ENCODE measurements at regions not wholly inside any gene's neighbourhood (a gene's known extent, or its start where the extent isn't known, plus 50 kb on each side); places are given as distances from the start of the nearest gene placed in this dataset.
"Not testable (repeated sequence)": the region's sequence is repeated elsewhere in the genome, so short reads cannot be mapped to it uniquely, and the experiment has no call there.

DNA sequence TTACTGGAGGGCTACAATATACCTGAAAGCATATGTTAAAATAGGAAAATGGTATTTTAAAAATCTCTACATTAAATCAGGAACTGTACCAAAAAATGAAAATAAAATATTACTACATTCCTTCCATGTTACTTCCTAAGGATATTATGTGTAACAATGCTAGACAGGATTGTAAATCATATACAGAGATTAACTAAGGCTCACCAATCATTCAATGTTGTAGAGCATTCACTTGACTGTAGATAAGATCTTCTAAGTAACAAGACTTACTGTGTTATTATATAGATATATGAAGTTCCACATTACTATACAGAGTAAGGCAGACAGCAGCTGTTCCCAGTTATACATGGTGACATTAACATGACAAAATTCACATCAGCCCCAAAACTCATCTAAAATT, 1919.1 kb upstream of the CDH9 start:
- Mint-ChIP-seq H3K27ac (ENCODE audit: unreplicated experiment) (no peak overlapping the region), H3K4me1 (ENCODE audit: low read depth) (peaks cover 25% of the 10 kb centered on the region), H3K27me3 (ENCODE audit: low read depth) (no peaks in the 10 kb centered on the region), H3K4me3 (ENCODE audit: unreplicated experiment) (no peak overlapping the region), H3K36me3 (ENCODE audit: low read depth) (no peaks in the 10 kb centered on the region), H3K9me3 (ENCODE audit: low read depth) (peaks cover 3% of the 10 kb centered on the region)
- no peak for DNase-seq (ENCODE audit: low spot score)
- TF ChIP-seq, protein P1, sequence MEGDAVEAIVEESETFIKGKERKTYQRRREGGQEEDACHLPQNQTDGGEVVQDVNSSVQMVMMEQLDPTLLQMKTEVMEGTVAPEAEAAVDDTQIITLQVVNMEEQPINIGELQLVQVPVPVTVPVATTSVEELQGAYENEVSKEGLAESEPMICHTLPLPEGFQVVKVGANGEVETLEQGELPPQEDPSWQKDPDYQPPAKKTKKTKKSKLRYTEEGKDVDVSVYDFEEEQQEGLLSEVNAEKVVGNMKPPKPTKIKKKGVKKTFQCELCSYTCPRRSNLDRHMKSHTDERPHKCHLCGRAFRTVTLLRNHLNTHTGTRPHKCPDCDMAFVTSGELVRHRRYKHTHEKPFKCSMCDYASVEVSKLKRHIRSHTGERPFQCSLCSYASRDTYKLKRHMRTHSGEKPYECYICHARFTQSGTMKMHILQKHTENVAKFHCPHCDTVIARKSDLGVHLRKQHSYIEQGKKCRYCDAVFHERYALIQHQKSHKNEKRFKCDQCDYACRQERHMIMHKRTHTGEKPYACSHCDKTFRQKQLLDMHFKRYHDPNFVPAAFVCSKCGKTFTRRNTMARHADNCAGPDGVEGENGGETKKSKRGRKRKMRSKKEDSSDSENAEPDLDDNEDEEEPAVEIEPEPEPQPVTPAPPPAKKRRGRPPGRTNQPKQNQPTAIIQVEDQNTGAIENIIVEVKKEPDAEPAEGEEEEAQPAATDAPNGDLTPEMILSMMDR (IDR thresholded peaks at IDR 0.05), result no peak

- H3K27me3 Mint-ChIP-seq (ENCODE audit: low read depth), result no peaks in the 10 kb centered on the region
- peaks cover 2% of the 10 kb centered on the region for H3K9me3 Mint-ChIP-seq (ENCODE audit: low read depth)
- no peaks in the 10 kb centered on the region for H3K4me1 Mint-ChIP-seq (ENCODE audit: low read depth)
- TF ChIP-seq, protein P1 (IDR thresholded peaks at IDR 0.05), result no peak
- no peaks in the 10 kb centered on the region for H3K36me3 Mint-ChIP-seq (ENCODE audit: low read depth)
- DNase-seq (ENCODE audit: low spot score), result no peak
- H3K27ac Mint-ChIP-seq (ENCODE audit: unreplicated experiment), result no peak overlapping the region
- H3K4me3 Mint-ChIP-seq (ENCODE audit: unreplicated experiment), result no peak overlapping the region
Observed at GRCh38 chr5:28954074-28954473, 1915.7 kb upstream of the CDH9 start.

DNA sequence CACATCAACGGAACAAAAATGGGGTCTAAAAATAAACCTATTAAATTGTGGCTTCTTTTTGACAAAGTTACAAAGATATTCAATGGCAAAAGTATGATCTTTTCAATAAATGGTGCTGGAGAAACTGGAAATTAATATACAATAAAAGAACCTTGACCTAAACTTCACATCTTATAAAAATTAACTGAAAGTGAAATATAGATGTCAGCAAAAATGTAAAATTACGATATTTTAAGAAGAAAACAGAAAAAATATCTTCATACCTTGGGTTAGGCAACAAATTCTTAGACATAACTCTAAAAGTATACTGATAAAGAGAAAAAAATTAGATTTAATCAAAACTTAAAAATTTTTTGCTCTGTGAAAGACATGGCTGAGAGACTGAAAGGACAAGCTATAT, 1909.5 kb upstream of the CDH9 start:
- DNase-seq (ENCODE audit: low spot score), result no peak
- H3K27me3 Mint-ChIP-seq (ENCODE audit: low read depth), result peaks cover 2% of the 10 kb centered on the region
- H3K4me1 Mint-ChIP-seq (ENCODE audit: low read depth), result no peaks in the 10 kb centered on the region
- no peaks in the 10 kb centered on the region for H3K9me3 Mint-ChIP-seq (ENCODE audit: low read depth)
- H3K27ac Mint-ChIP-seq (ENCODE audit: unreplicated experiment), result no peak overlapping the region
- TF ChIP-seq, protein P1 (IDR thresholded peaks at IDR 0.05), result no peak
- no peaks in the 10 kb centered on the region for H3K36me3 Mint-ChIP-seq (ENCODE audit: low read depth)
- H3K4me3 Mint-ChIP-seq (ENCODE audit: unreplicated experiment), result no peak overlapping the region

DNA sequence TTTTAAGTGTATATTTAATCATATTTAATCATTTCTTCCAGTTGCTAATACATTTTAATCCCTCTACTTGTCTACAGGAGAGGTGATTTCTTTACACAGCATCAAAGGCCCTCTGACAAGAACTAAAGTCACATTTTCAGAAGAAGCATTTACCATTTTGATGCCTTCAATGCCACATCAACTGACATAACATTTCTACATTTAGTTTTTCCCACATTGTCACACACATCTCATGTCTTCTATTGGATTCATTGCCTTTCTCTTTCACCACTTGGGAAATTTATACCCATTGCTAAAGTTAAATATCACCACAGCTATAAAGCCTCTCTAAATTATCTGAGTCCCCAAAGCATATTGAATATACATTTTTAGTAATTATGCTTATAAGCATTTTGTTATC, 1907.5 kb upstream of the CDH9 start:
- Mint-ChIP-seq H3K4me3 (ENCODE audit: unreplicated experiment) (no peak overlapping the region), H3K4me1 (ENCODE audit: low read depth) (no peaks in the 10 kb centered on the region), H3K27me3 (ENCODE audit: low read depth) (peaks cover 2% of the 10 kb centered on the region), H3K36me3 (ENCODE audit: low read depth) (no peaks in the 10 kb centered on the region), H3K9me3 (ENCODE audit: low read depth) (no peaks in the 10 kb centered on the region), H3K27ac (ENCODE audit: unreplicated experiment) (no peak overlapping the region)
- DNase-seq (ENCODE audit: low spot score), result no peak
- TF ChIP-seq, protein P1 (IDR thresholded peaks at IDR 0.05), result no peak

DNA sequence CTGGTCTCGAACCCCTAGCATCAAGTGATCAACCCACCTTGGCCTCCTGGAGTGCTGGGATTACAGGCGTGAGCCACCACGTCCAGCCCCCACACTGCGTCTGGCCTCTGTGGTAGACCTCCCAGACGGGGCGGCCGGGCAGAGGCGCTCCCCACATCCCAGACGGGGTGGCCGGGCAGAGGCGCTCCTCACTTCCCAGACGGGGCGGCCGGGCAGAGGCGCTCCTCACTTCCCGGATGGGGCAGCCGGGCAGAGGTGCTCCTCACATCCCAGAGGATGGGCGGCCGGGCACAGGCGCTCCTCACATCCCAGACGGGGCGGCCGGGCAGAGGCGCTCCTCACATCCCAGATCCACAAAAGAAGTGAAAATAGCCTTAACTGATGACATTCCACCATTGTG, 1891.0 kb upstream of the CDH9 start:
- not testable (repeated sequence) for H3K4me3 Mint-ChIP-seq (ENCODE audit: unreplicated experiment); H3K27me3 Mint-ChIP-seq (ENCODE audit: low read depth); H3K4me1 Mint-ChIP-seq (ENCODE audit: low read depth); H3K27ac Mint-ChIP-seq (ENCODE audit: unreplicated experiment); H3K9me3 Mint-ChIP-seq (ENCODE audit: low read depth); H3K36me3 Mint-ChIP-seq (ENCODE audit: low read depth)
- peak; percentile 71 for DNase-seq (ENCODE audit: low spot score)

- H3K36me3 Mint-ChIP-seq (ENCODE audit: low read depth); H3K27me3 Mint-ChIP-seq (ENCODE audit: low read depth); H3K9me3 Mint-ChIP-seq (ENCODE audit: low read depth); H3K27ac Mint-ChIP-seq (ENCODE audit: unreplicated experiment); H3K4me1 Mint-ChIP-seq (ENCODE audit: low read depth); H3K4me3 Mint-ChIP-seq (ENCODE audit: unreplicated experiment): not testable (repeated sequence)
- peak; percentile 72 for DNase-seq (ENCODE audit: low spot score)
Observed at GRCh38 chr5:28928327-28928790, 1890.0 kb upstream of the CDH9 start.
